ENCODE measurements at regions not wholly inside any gene's neighbourhood (a gene's known extent, or its start where the extent isn't known, plus 50 kb on each side); places are given as distances from the start of the nearest gene placed in this dataset.

DNA sequence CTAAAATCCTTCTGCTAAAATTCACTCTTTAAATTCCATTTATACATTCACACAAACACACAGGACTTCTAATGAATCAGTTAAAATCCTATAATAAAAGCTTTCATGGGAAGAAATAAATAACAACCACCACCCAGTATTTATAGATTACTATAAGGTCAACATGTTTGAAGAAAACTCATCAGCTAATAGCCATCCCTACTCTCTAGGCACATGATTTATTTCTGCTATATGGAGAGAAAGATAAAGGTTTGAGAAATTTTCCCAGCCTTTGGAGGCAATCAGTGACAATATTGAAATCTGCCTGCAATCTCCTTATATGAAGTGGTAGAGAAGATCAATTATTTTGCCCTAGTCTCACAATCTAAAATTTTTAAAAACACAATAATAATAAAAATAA, 1038.9 kb upstream of the DIAPH2 start:
- Mint-ChIP-seq H3K9me3 (peaks cover 16% of the 10 kb centered on the region), H3K27ac (no peak overlapping the region), H3K4me3 (no peak overlapping the region), H3K27me3 (ENCODE audit: low read depth) (no peaks in the 10 kb centered on the region), H3K4me1 (no peaks in the 10 kb centered on the region), H3K36me3 (ENCODE audit: low read depth) (no peaks in the 10 kb centered on the region)
- TF ChIP-seq, protein P1, sequence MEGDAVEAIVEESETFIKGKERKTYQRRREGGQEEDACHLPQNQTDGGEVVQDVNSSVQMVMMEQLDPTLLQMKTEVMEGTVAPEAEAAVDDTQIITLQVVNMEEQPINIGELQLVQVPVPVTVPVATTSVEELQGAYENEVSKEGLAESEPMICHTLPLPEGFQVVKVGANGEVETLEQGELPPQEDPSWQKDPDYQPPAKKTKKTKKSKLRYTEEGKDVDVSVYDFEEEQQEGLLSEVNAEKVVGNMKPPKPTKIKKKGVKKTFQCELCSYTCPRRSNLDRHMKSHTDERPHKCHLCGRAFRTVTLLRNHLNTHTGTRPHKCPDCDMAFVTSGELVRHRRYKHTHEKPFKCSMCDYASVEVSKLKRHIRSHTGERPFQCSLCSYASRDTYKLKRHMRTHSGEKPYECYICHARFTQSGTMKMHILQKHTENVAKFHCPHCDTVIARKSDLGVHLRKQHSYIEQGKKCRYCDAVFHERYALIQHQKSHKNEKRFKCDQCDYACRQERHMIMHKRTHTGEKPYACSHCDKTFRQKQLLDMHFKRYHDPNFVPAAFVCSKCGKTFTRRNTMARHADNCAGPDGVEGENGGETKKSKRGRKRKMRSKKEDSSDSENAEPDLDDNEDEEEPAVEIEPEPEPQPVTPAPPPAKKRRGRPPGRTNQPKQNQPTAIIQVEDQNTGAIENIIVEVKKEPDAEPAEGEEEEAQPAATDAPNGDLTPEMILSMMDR (IDR thresholded peaks at IDR 0.05; ENCODE audit: unreplicated experiment in 3 of 3): no peak

DNA sequence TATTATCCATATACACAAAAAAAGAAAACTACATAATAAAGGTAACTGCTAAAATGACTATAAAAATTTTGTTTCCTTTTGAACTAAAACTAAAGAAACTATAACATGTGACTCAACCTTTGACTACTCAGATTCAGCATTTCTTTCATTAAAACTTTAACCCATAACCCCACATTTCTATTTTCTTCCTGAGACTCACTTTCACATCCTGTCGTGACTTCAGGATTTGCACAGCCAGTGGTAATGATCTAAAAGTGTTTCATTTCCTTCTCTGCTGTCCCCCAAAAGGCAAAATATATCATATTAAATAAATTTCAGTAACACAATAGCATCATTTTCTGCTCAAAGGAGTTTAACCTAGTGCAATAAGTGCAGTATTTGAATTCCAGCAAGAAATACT, 1022.4 kb upstream of the DIAPH2 start:
- Mint-ChIP-seq H3K4me3 (no peak overlapping the region), H3K4me1 (no peaks in the 10 kb centered on the region), H3K27ac (peak overlapping the region in 1 of 3 experiments; percentile 40), H3K9me3 (peaks cover 6% of the 10 kb centered on the region), H3K36me3 (ENCODE audit: low read depth) (no peaks in the 10 kb centered on the region), H3K27me3 (ENCODE audit: low read depth) (no peaks in the 10 kb centered on the region)
- TF ChIP-seq, protein P1 (IDR thresholded peaks at IDR 0.05; ENCODE audit: unreplicated experiment in 3 of 3): no peak

DNA sequence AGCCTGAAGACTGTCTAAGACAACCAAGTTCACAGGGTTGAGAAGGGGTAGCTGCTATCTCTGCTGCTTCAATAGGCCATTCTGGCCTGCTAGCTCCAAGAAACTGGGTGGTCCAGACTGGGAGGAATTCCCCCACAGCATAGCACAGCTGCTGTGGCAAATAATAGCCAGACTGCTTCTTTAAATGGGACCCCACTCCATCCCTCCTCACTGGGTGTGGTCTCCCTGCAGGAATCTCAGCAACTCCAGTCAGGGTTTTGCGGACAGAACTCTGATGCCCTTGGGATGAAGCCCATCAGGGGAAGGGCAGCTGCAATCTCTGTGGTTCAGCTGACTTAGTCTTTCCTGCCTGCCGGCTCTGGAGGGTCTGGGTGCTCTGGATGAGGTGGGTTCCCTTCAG, 1018.6 kb upstream of the DIAPH2 start:
- Mint-ChIP-seq H3K27me3 (ENCODE audit: low read depth) (no peaks in the 10 kb centered on the region), H3K4me1 (no peaks in the 10 kb centered on the region), H3K4me3 (no peak overlapping the region), H3K9me3 (peaks cover 17% of the 10 kb centered on the region), H3K27ac (no peak overlapping the region), H3K36me3 (ENCODE audit: low read depth) (no peaks in the 10 kb centered on the region)
- TF ChIP-seq, protein P1 (IDR thresholded peaks at IDR 0.05; ENCODE audit: unreplicated experiment in 3 of 3): no peak

DNA sequence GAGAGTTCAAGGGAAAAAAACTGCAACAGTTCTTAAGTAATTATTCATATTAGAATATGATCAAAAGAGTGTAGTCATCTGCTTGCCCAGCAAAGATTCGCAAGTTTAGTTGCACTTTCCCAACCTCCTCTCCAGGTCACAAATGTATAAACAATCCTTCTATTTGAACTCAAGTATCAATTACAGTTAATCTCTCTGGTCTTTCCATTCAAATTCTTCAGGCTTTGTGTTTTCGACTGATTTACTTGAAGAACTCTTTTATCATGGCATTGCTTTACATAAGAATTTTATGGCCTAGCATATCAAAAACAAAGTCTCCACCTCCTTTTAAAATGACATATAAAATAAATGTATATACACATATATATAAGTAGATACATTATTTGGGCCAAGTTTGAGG, 1009.6 kb upstream of the DIAPH2 start:
- Mint-ChIP-seq H3K36me3 (ENCODE audit: low read depth) (no peaks in the 10 kb centered on the region), H3K27ac (no peak overlapping the region), H3K4me3 (no peak overlapping the region), H3K27me3 (ENCODE audit: low read depth) (no peaks in the 10 kb centered on the region), H3K9me3 (no peaks in the 10 kb centered on the region), H3K4me1 (no peaks in the 10 kb centered on the region)
- TF ChIP-seq, protein P1 (IDR thresholded peaks at IDR 0.05; ENCODE audit: unreplicated experiment in 3 of 3): no peak

DNA sequence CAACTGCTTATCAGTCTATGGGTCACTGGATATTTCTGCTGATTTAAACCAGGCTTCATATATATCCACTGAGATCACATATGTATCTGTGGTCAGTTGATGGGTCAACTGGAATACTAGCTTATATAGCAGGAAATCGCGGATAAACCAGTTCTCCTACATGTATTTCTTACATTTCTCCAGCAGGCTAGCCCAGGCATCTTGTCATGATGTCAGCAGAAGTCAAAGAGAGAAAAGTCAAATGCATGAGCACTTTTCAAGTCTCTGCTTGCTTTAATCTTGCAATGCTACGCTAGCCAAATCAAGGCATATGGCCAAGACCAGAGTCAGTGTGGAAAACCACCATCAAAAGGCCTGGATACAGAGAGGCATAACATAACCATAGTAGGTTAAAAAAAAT, 1008.8 kb upstream of the DIAPH2 start:
- Mint-ChIP-seq H3K9me3 (no peaks in the 10 kb centered on the region), H3K4me3 (no peak overlapping the region), H3K4me1 (no peaks in the 10 kb centered on the region), H3K27ac (no peak overlapping the region), H3K36me3 (ENCODE audit: low read depth) (no peaks in the 10 kb centered on the region), H3K27me3 (ENCODE audit: low read depth) (no peaks in the 10 kb centered on the region)
- TF ChIP-seq, protein P1 (IDR thresholded peaks at IDR 0.05; ENCODE audit: unreplicated experiment in 3 of 3): no peak

DNA sequence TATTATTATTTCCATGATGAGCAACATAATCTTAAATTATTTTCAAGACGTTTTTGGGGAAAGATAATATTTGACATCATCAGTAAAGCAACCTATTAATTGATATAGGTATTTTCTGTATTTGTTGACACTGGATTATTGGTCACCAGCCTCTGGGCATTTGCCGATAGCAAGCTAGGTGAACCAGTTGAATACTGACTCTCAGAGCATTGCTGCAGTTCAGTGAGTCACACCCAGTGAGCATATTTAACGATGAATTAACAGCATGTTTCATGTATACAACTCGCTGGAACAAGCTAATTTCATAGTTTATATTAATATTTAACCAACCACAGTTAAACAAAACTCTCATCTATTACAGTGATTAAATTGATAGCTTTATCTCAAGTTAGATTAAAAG, 1006.0 kb upstream of the DIAPH2 start:
- Mint-ChIP-seq H3K4me3 (no peak overlapping the region), H3K27ac (no peak overlapping the region), H3K4me1 (no peaks in the 10 kb centered on the region), H3K27me3 (ENCODE audit: low read depth) (no peaks in the 10 kb centered on the region), H3K9me3 (no peaks in the 10 kb centered on the region), H3K36me3 (ENCODE audit: low read depth) (no peaks in the 10 kb centered on the region)
- TF ChIP-seq, protein P1 (IDR thresholded peaks at IDR 0.05; ENCODE audit: unreplicated experiment in 3 of 3): no peak

All from nephron (organoid).